ENCODE measurements at regions not wholly inside any gene's neighbourhood (a gene's known extent, or its start where the extent isn't known, plus 50 kb on each side); places are given as distances from the start of the nearest gene placed in this dataset.
"Not testable (repeated sequence)": the region's sequence is repeated elsewhere in the genome, so short reads cannot be mapped to it uniquely, and the experiment has no call there.

GRCh38 chr5:51811883-51812471 lies 428.7 kb downstream of the ISL1 start:
- Histone ChIP-seq H3K4me3 (ENCODE audit: insufficient read depth, low read depth, low read length) (no peak overlapping the region), H3K4me1 (ENCODE audit: insufficient read depth, low read length) (no peaks in the 10 kb centered on the region), H2AFZ (ENCODE audit: low read depth, low read length) (no peak overlapping the region), H4K20me1 (ENCODE audit: insufficient read depth, low read length) (no peaks in the 10 kb centered on the region), H3K4me2 (ENCODE audit: low read length) (no peak overlapping the region), H3K79me2 (ENCODE audit: insufficient read depth, low read length) (no peaks in the 10 kb centered on the region), H3K36me3 (ENCODE audit: insufficient read depth, low read length) (no peaks in the 10 kb centered on the region), H3K27me3 (ENCODE audit: insufficient read depth, low read length) (no peaks in the 10 kb centered on the region), H3K9ac (ENCODE audit: low read length) (no peak overlapping the region), H3K27ac (ENCODE audit: low read depth, low read length) (no peak overlapping the region), H3K9me3 (ENCODE audit: insufficient read depth, low read depth, low read length) (no peaks in the 10 kb centered on the region)
- no peak overlapping the region for H3K27ac Mint-ChIP-seq (ENCODE audit: unreplicated experiment)
- H3K4me1 Mint-ChIP-seq (ENCODE audit: low read depth, unreplicated experiment): no peaks in the 10 kb centered on the region
- H3K36me3 Mint-ChIP-seq (ENCODE audit: low read depth, unreplicated experiment): no peaks in the 10 kb centered on the region
- H3K9me3 Mint-ChIP-seq (ENCODE audit: unreplicated experiment): peaks cover 2% of the 10 kb centered on the region
- TF ChIP-seq, protein P1, sequence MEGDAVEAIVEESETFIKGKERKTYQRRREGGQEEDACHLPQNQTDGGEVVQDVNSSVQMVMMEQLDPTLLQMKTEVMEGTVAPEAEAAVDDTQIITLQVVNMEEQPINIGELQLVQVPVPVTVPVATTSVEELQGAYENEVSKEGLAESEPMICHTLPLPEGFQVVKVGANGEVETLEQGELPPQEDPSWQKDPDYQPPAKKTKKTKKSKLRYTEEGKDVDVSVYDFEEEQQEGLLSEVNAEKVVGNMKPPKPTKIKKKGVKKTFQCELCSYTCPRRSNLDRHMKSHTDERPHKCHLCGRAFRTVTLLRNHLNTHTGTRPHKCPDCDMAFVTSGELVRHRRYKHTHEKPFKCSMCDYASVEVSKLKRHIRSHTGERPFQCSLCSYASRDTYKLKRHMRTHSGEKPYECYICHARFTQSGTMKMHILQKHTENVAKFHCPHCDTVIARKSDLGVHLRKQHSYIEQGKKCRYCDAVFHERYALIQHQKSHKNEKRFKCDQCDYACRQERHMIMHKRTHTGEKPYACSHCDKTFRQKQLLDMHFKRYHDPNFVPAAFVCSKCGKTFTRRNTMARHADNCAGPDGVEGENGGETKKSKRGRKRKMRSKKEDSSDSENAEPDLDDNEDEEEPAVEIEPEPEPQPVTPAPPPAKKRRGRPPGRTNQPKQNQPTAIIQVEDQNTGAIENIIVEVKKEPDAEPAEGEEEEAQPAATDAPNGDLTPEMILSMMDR (IDR thresholded peaks at IDR 0.05; ENCODE audit: insufficient read depth, low read depth, low read length): no peak
- TF ChIP-seq EZH2 (IDR thresholded peaks at IDR 0.05; ENCODE audit: insufficient read depth, low read length): no peak
- H3K4me3 Mint-ChIP-seq (ENCODE audit: unreplicated experiment): no peak overlapping the region
- DNase-seq (ENCODE audit: low read depth) (no peak), FAIRE-seq (no peak)
- H3K27me3 Mint-ChIP-seq (ENCODE audit: low read depth, unreplicated experiment): no peaks in the 10 kb centered on the region

- not testable (repeated sequence) for H3K27me3 ChIP-seq (ENCODE audit: insufficient read depth, low read length); H3K4me1 ChIP-seq (ENCODE audit: insufficient read depth, low read length); H2AFZ ChIP-seq (ENCODE audit: low read depth, low read length); H4K20me1 ChIP-seq (ENCODE audit: insufficient read depth, low read length); H3K4me2 ChIP-seq (ENCODE audit: low read length); FAIRE-seq; H3K9me3 ChIP-seq (ENCODE audit: insufficient read depth, low read depth, low read length); H3K27ac Mint-ChIP-seq (ENCODE audit: unreplicated experiment); H3K27me3 Mint-ChIP-seq (ENCODE audit: low read depth, unreplicated experiment); H3K36me3 Mint-ChIP-seq (ENCODE audit: low read depth, unreplicated experiment); H3K36me3 ChIP-seq (ENCODE audit: insufficient read depth, low read length); H3K27ac ChIP-seq (ENCODE audit: low read depth, low read length); H3K9me3 Mint-ChIP-seq (ENCODE audit: unreplicated experiment); H3K9ac ChIP-seq (ENCODE audit: low read length); DNase-seq (ENCODE audit: low read depth); H3K4me3 Mint-ChIP-seq (ENCODE audit: unreplicated experiment); H3K4me3 ChIP-seq (ENCODE audit: insufficient read depth, low read depth, low read length); H3K4me1 Mint-ChIP-seq (ENCODE audit: low read depth, unreplicated experiment); H3K79me2 ChIP-seq (ENCODE audit: insufficient read depth, low read length)
Observed at GRCh38 chr5:51814817-51815216, 431.6 kb downstream of the ISL1 start.

- H3K79me2 ChIP-seq (ENCODE audit: insufficient read depth, low read length): no peaks in the 10 kb centered on the region
- H3K36me3 ChIP-seq (ENCODE audit: insufficient read depth, low read length): no peaks in the 10 kb centered on the region
- H3K27ac ChIP-seq (ENCODE audit: low read depth, low read length): no peak overlapping the region
- Mint-ChIP-seq H3K4me3 (ENCODE audit: unreplicated experiment) (no peak overlapping the region), H3K36me3 (ENCODE audit: low read depth, unreplicated experiment) (no peaks in the 10 kb centered on the region), H3K27me3 (ENCODE audit: low read depth, unreplicated experiment) (peaks cover 2% of the 10 kb centered on the region), H3K27ac (ENCODE audit: unreplicated experiment) (no peak overlapping the region), H3K9me3 (ENCODE audit: unreplicated experiment) (peaks cover 2% of the 10 kb centered on the region), H3K4me1 (ENCODE audit: low read depth, unreplicated experiment) (no peaks in the 10 kb centered on the region)
- no peaks in the 10 kb centered on the region for H3K27me3 ChIP-seq (ENCODE audit: insufficient read depth, low read length)
- H3K9ac ChIP-seq (ENCODE audit: low read length): no peak overlapping the region
- no peak overlapping the region for H3K4me2 ChIP-seq (ENCODE audit: low read length)
- FAIRE-seq: no peak
- no peak overlapping the region for H3K4me3 ChIP-seq (ENCODE audit: insufficient read depth, low read depth, low read length)
- H2AFZ ChIP-seq (ENCODE audit: low read depth, low read length): no peak overlapping the region
- no peaks in the 10 kb centered on the region for H4K20me1 ChIP-seq (ENCODE audit: insufficient read depth, low read length)
- H3K9me3 ChIP-seq (ENCODE audit: insufficient read depth, low read depth, low read length): no peaks in the 10 kb centered on the region
- TF ChIP-seq, protein P1 (IDR thresholded peaks at IDR 0.05; ENCODE audit: insufficient read depth, low read depth, low read length): no peak
- TF ChIP-seq EZH2 (IDR thresholded peaks at IDR 0.05; ENCODE audit: insufficient read depth, low read length): no peak
- no peak for DNase-seq (ENCODE audit: low read depth)
- H3K4me1 ChIP-seq (ENCODE audit: insufficient read depth, low read length): no peaks in the 10 kb centered on the region
Observed at GRCh38 chr5:51816427-51816826, 433.2 kb downstream of the ISL1 start.

Measured in astrocyte (in vitro differentiated cells and primary cell).